A549 (cell line): ENCODE measurements at regions not wholly inside any gene's neighbourhood (a gene's known extent, or its start where the extent isn't known, plus 50 kb on each side); places are given as distances from the start of the nearest gene placed in this dataset.
A peak's percentile ranks its signal among the peaks of the same experiment; 100 is the strongest.

ENCODE experiments used
- ATAC-seq, 2 experiments: fragments of 200-7000 bp in 1 of 2; fragments of >200 bp in 1 of 2; cut with Nextera tagmentation in 1 of 2; cut with Tn5 transposase in 1 of 2; 3 replicates each; pipeline versions ENCODE4 v1.8.0 to v1.9.1; 2018 to 2020; ENCODE audit warnings: mild to moderate bottlenecking in 1 of 2, moderate library complexity in 1 of 2
- CTCF ChIA-PET: fragments of 300-600 bp; sonication (Branson Sonifier 250); formaldehyde crosslinking; extraction: SDS; loops from one replicate; lab custom pipeline; 2021; ENCODE audit warnings: antibody characterized with exemption, inconsistent platforms; lab: Yijun Ruan, JAX
- POLR2A ChIA-PET: fragments of 350-600 bp; formaldehyde crosslinking; extraction: SDS; loops from one replicate; lab custom pipeline; 2021; ENCODE audit warnings: antibody characterized with exemption, inconsistent platforms; lab: Yijun Ruan, JAX
- DNase-seq, 2 experiments: peaks; one replicate each; pipeline versions ENCODE4 v3.0.0 to v3.0.0-alpha.2; 2011 to 2016; ENCODE audit warnings: low read depth in 1 of 2, low spot score in 1 of 2
- FAIRE-seq: peaks from 2 replicates; lab custom pipeline; 2011; peaks lifted over from hg19 to GRCh38; lab: Jason Lieb, UNC
- H3K27ac ChIP-seq, 2 experiments: fragments of >200 bp; sonication (Bioruptor Twin); formaldehyde crosslinking; 3 replicates each; pipeline ENCODE4 v1.5.1; 2016 to 2017
- H3K4me1 ChIP-seq: fragments of >200 bp; sonication (Bioruptor Twin); formaldehyde crosslinking; 3 replicates; pipeline ENCODE4 v1.6.1; 2016
- H3K4me2 ChIP-seq: fragments of >200 bp; sonication (Bioruptor Twin); formaldehyde crosslinking; 3 replicates; pipeline ENCODE4 v1.6.1; 2016
- H3K4me3 ChIP-seq: fragments of >200 bp; sonication (Bioruptor Twin); formaldehyde crosslinking; 3 replicates; pipeline ENCODE4 v1.5.1; 2016
- H3K9me3 ChIP-seq: fragments of >200 bp; sonication (Bioruptor Twin); formaldehyde crosslinking; 3 replicates; pipeline ENCODE4 v1.6.1; 2016
- CBX8 ChIP-seq: fragments of 200-600 bp; sonication (generic); IDR thresholded peaks from 2 replicates; pipeline ENCODE4 v1.6.1; 2016
- CHD4 ChIP-seq: fragments of 200-600 bp; sonication (generic); IDR thresholded peaks from 2 replicates; pipeline ENCODE4 v1.6.1; 2016; ENCODE audit warnings: antibody characterized with exemption, mild to moderate bottlenecking, borderline replicate concordance
- EHMT2 ChIP-seq: fragments of 200-600 bp; sonication (generic); IDR thresholded peaks from 2 replicates; pipeline ENCODE4 v1.6.1; 2016; ENCODE audit warnings: antibody characterized with exemption, low read depth, mild to moderate bottlenecking, moderate library complexity
- EP300 ChIP-seq, 2 experiments: fragments of >200 bp; sonication (Bioruptor Twin); formaldehyde crosslinking; IDR thresholded peaks; 2 replicates in 1 of 2; 3 replicates in 1 of 2; pipeline ENCODE4 v1.6.1; 2016 to 2017
- FOSB ChIP-seq: fragments of 250-450 bp; sonication (Bioruptor Pico); IDR thresholded peaks from 2 replicates; pipeline ENCODE4 v1.5.0; 2020; ENCODE audit warnings: mild to moderate bottlenecking, moderate library complexity
- FOXS1 ChIP-seq: fragments of 250-450 bp; sonication (Bioruptor Pico); IDR thresholded peaks from 2 replicates; pipeline ENCODE4 v1.5.0; 2020; ENCODE audit warnings: mild to moderate bottlenecking, moderate library complexity
- HEYL ChIP-seq: fragments of 250-450 bp; sonication (Bioruptor Pico); IDR thresholded peaks from 2 replicates; pipeline ENCODE4 v1.8.0; 2021; ENCODE audit warnings: mild to moderate bottlenecking, moderate library complexity
- HOXA7 ChIP-seq: fragments of 250-450 bp; sonication (Bioruptor Pico); IDR thresholded peaks from 2 replicates; pipeline ENCODE4 v1.5.0; 2020; ENCODE audit warnings: mild to moderate bottlenecking, moderate library complexity
- HOXB13 ChIP-seq: fragments of 250-450 bp; sonication (Bioruptor Pico); IDR thresholded peaks from 2 replicates; pipeline ENCODE4 v1.5.0; 2020; ENCODE audit warnings: low read depth, mild to moderate bottlenecking, moderate library complexity
- HOXB5 ChIP-seq: fragments of 250-450 bp; sonication (Bioruptor Pico); IDR thresholded peaks from 2 replicates; pipeline ENCODE4 v1.5.0; 2020; ENCODE audit warnings: mild to moderate bottlenecking, moderate library complexity
- MAFK ChIP-seq: fragments of 450-650 bp; IDR thresholded peaks from 2 replicates; pipeline ENCODE4 v1.6.1; 2014; ENCODE audit not compliant: partially characterized antibody
- MAX ChIP-seq: IDR thresholded peaks from 2 replicates; pipeline ENCODE4 v1.6.1; 2012
- MYC ChIP-seq: IDR thresholded peaks from 2 replicates; pipeline ENCODE4 v1.6.1; 2012; ENCODE audit warnings: mild to moderate bottlenecking, inconsistent platforms, low read length, improper control_type of control experiment, borderline replicate concordance
- NPAS2 ChIP-seq: fragments of 250-450 bp; sonication (Bioruptor Pico); IDR thresholded peaks from 2 replicates; pipeline ENCODE4 v1.8.0; 2022; ENCODE audit warnings: mild to moderate bottlenecking, moderate library complexity, borderline replicate concordance
- NR3C1 ChIP-seq: fragments of >200 bp; sonication (Bioruptor Twin); formaldehyde crosslinking; IDR thresholded peaks from 3 replicates; pipeline ENCODE4 v1.6.1; 2017
- POLR2AphosphoS2 ChIP-seq: conservative IDR thresholded peaks from 2 replicates; pipeline ENCODE4 v1.6.1; 2012; ENCODE audit warnings: low read length, improper control_type of control experiment, inconsistent platforms
- REST ChIP-seq: fragments of 200-600 bp; sonication (generic); IDR thresholded peaks from 2 replicates; pipeline ENCODE4 v1.6.1; 2016; ENCODE audit warnings: antibody characterized with exemption, mild to moderate bottlenecking, moderate library complexity
- RFX5 ChIP-seq: fragments of 450-650 bp; IDR thresholded peaks from 2 replicates; pipeline ENCODE4 v1.7.1; 2014; ENCODE audit warnings: antibody characterized with exemption, mild to moderate bottlenecking, moderate library complexity
- RNF2 ChIP-seq: fragments of 200-600 bp; sonication (generic); IDR thresholded peaks from 2 replicates; pipeline ENCODE4 v1.6.1; 2016; ENCODE audit warnings: low read depth, mild to moderate bottlenecking, antibody characterized with exemption, moderate library complexity, borderline replicate concordance
- SREBF2 ChIP-seq: fragments of 450-650 bp; IDR thresholded peaks from 2 replicates; pipeline ENCODE4 v1.6.1; 2014; ENCODE audit warnings: mild to moderate bottlenecking, moderate library complexity
- USF2 ChIP-seq: fragments of 450-650 bp; IDR thresholded peaks from 2 replicates; pipeline ENCODE4 v1.6.1; 2014; ENCODE audit warnings: antibody characterized with exemption
- whole genome bisulfite sequencing: methylation state at CpG from one replicate; pipeline ENCODE4 v1.1.6; 2017; ENCODE audit errors: missing lambda C conversion rate; 5-methylcytosine and 5-hydroxymethylcytosine counted together

GRCh38 chr10:71062156-71062555, 150.2 kb upstream of the UNC5B start:
- FAIRE-seq (no peak), DNase-seq (no peak), ATAC-seq (no peak)
- no peak for TF ChIP-seq USF2
- no peak for TF ChIP-seq HOXA7 (CRISPR knock-in tag)
- Histone ChIP-seq H3K4me3 (no peak overlapping the region), H3K4me1 (no peaks in the 10 kb centered on the region), H3K27ac (no peak overlapping the region), H3K4me2 (no peak overlapping the region), H3K9me3 (no peaks in the 10 kb centered on the region)
- CTCF ChIA-PET = interaction anchor here (1.1 to 1.7 kb wide), 4 partner anchors 11 to 20 kb away, joined by 3 to 5 read pairs (median 3); no protein-coding TSS in a partner anchor
- POLR2A ChIA-PET = no interaction called here
- WGBS = 70% methylated on average over 4 of the region's 5 CpGs

GRCh38 chr10:71063401-71063800, 149.0 kb upstream of the UNC5B start:
- CTCF ChIA-PET = interaction anchor here (1.1 to 2.1 kb wide), 4 partner anchors 13 to 160 kb away, joined by 3 to 5 read pairs (median 4); no protein-coding TSS in a partner anchor
- no peak overlapping the region for H3K4me3 ChIP-seq
- TF ChIP-seq NPAS2 (CRISPR knock-in tag) (no peak), EP300 (IDR thresholded peaks at IDR 0.05) (no peak), SREBF2 (no peak), MAFK (no peak), REST (no peak), POLR2AphosphoS2 (no peak), HEYL (CRISPR knock-in tag) (no peak), CHD4 (no peak), HOXB13 (no peak), CBX8 (no peak), EHMT2 (no peak), FOXS1 (CRISPR knock-in tag) (no peak), FOSB (CRISPR knock-in tag) (no peak), RFX5 (no peak)
- no peak overlapping the region for H3K27ac ChIP-seq
- no peak for ATAC-seq
- H3K9me3 ChIP-seq = no peaks in the 10 kb centered on the region
- no peak for FAIRE-seq
- no peak for DNase-seq
- WGBS = 69% methylated on average over 6 of the region's 7 CpGs
- H3K4me2 ChIP-seq = no peak overlapping the region
- POLR2A ChIA-PET = no interaction called here
- H3K4me1 ChIP-seq = no peaks in the 10 kb centered on the region

- Histone ChIP-seq H3K4me3 (no peak overlapping the region), H3K27ac (no peak overlapping the region), H3K9me3 (no peaks in the 10 kb centered on the region)
- peak in 1 of 2 experiments; percentile 11 for DNase-seq
- CTCF ChIA-PET = interaction anchor here (1.3 to 2.1 kb wide), 3 partner anchors 19 to 162 kb away, joined by 3 to 5 read pairs (median 5); no protein-coding TSS in a partner anchor
- POLR2A ChIA-PET = no interaction called here
- WGBS = 59% methylated on average over 13 of the region's 13 CpGs
- no peak for ATAC-seq
- FAIRE-seq = no peak
- no peak for TF ChIP-seq NR3C1
- TF ChIP-seq HOXA7 (CRISPR knock-in tag) = no peak
- no peak for TF ChIP-seq RNF2
- TF ChIP-seq HOXB5 (CRISPR knock-in tag) = no peak
- no peak for TF ChIP-seq MYC
- TF ChIP-seq EHMT2 = no peak
- no peak for TF ChIP-seq MAX
- TF ChIP-seq, all 56 proteins: peak for 0
- Histone ChIP-seq H3K4me2 (no peak overlapping the region), H3K4me1 (no peaks in the 10 kb centered on the region)
These were observed 147.8 kb upstream of the UNC5B start for GRCh38 chr10:71064413-71065118.
